ENCODE measurements at regions not wholly inside any gene's neighbourhood (a gene's known extent, or its start where the extent isn't known, plus 50 kb on each side); places are given as distances from the start of the nearest gene placed in this dataset.

- Histone ChIP-seq H3K27me3 (replicated peaks) (no peaks in the 10 kb centered on the region), H3K27ac (no peak overlapping the region), H3K36me3 (replicated peaks) (no peaks in the 10 kb centered on the region), H3K4me3 (ENCODE audit: low read depth, low read length) (no peak overlapping the region)
- in situ Hi-C loops (cut with HindIII; ENCODE audit: low pct_ligation_motif_present, low sequenced_read_pairs): no loop called here
- no peak for TF ChIP-seq CTCF (IDR thresholded peaks at IDR 0.05; ENCODE audit: low read depth, low read length, missing control alignments)
- no peak for DNase-seq
Observed at GRCh38 chr7:25897261-25897782, 254.7 kb upstream of the NFE2L3 start.

GRCh38 chr7:25900245-25900644 is 251.8 kb upstream of the NFE2L3 start:
- in situ Hi-C loops (cut with HindIII; ENCODE audit: low pct_ligation_motif_present, low sequenced_read_pairs): no loop called here
- no peak for TF ChIP-seq CTCF (IDR thresholded peaks at IDR 0.05; ENCODE audit: low read depth, low read length, missing control alignments)
- Histone ChIP-seq H3K4me3 (ENCODE audit: low read depth, low read length) (no peak overlapping the region), H3K27ac (no peak overlapping the region), H3K27me3 (replicated peaks) (no peaks in the 10 kb centered on the region), H3K36me3 (replicated peaks) (no peaks in the 10 kb centered on the region)
- no peak for DNase-seq

GRCh38 chr7:25900877-25901276 is 251.1 kb upstream of the NFE2L3 start:
- Histone ChIP-seq H3K27me3 (replicated peaks) (no peaks in the 10 kb centered on the region), H3K4me3 (ENCODE audit: low read depth, low read length) (no peak overlapping the region), H3K27ac (no peak overlapping the region), H3K36me3 (replicated peaks) (no peaks in the 10 kb centered on the region)
- no peak for TF ChIP-seq CTCF (IDR thresholded peaks at IDR 0.05; ENCODE audit: low read depth, low read length, missing control alignments)
- no peak for DNase-seq
- in situ Hi-C loops (cut with HindIII; ENCODE audit: low pct_ligation_motif_present, low sequenced_read_pairs): no loop called here

GRCh38 chr7:25901658-25902057 is 250.3 kb upstream of the NFE2L3 start:
- H3K36me3 ChIP-seq (replicated peaks): no peaks in the 10 kb centered on the region
- in situ Hi-C loops (cut with HindIII; ENCODE audit: low pct_ligation_motif_present, low sequenced_read_pairs): no loop called here
- DNase-seq: no peak
- H3K4me3 ChIP-seq (ENCODE audit: low read depth, low read length): no peak overlapping the region
- no peaks in the 10 kb centered on the region for H3K27me3 ChIP-seq (replicated peaks)
- no peak overlapping the region for H3K27ac ChIP-seq
- no peak for TF ChIP-seq CTCF (IDR thresholded peaks at IDR 0.05; ENCODE audit: low read depth, low read length, missing control alignments)

GRCh38 chr7:25906003-25906402 is 246.0 kb upstream of the NFE2L3 start:
- DNase-seq: no peak
- TF ChIP-seq CTCF (IDR thresholded peaks at IDR 0.05; ENCODE audit: low read depth, low read length, missing control alignments): no peak
- no peaks in the 10 kb centered on the region for H3K27me3 ChIP-seq (replicated peaks)
- no peak overlapping the region for H3K27ac ChIP-seq
- in situ Hi-C loops (cut with HindIII; ENCODE audit: low pct_ligation_motif_present, low sequenced_read_pairs): no loop called here
- H3K4me3 ChIP-seq (ENCODE audit: low read depth, low read length): no peak overlapping the region
- no peaks in the 10 kb centered on the region for H3K36me3 ChIP-seq (replicated peaks)

GRCh38 chr7:25906760-25907159 is 245.2 kb upstream of the NFE2L3 start:
- TF ChIP-seq CTCF (IDR thresholded peaks at IDR 0.05; ENCODE audit: low read depth, low read length, missing control alignments): no peak
- Histone ChIP-seq H3K4me3 (ENCODE audit: low read depth, low read length) (no peak overlapping the region), H3K27me3 (replicated peaks) (no peaks in the 10 kb centered on the region), H3K36me3 (replicated peaks) (no peaks in the 10 kb centered on the region), H3K27ac (no peak overlapping the region)
- in situ Hi-C loops (cut with HindIII; ENCODE audit: low pct_ligation_motif_present, low sequenced_read_pairs): no loop called here
- DNase-seq: no peak

Data from brain microvascular endothelial cell (primary cell).